Neuronal stem cell (in vitro differentiated cells): ENCODE measurements at regions not wholly inside any gene's neighbourhood (a gene's known extent, or its start where the extent isn't known, plus 50 kb on each side); places are given as distances from the start of the nearest gene placed in this dataset.
A peak's percentile ranks its signal among the peaks of the same experiment; 100 is the strongest.

Experiments
- DNase-seq: peaks from one replicate; pipeline ENCODE4 v3.0.0-alpha.2; 2013; ENCODE audit warnings: low spot score
- H2AFZ ChIP-seq: one replicate; pipeline ENCODE4 v1.6.1; 2013; ENCODE audit warnings: mild to moderate bottlenecking, low read length, inconsistent platforms
- H2AK5ac ChIP-seq: 2 replicates; pipeline ENCODE4 v1.6.1; 2013; ENCODE audit warnings: low read depth, mild to moderate bottlenecking, inconsistent platforms, low read length, moderate library complexity, mixed read lengths
- H2BK120ac ChIP-seq: 2 replicates; pipeline ENCODE4 v1.6.1; 2013; ENCODE audit warnings: low read depth, mild to moderate bottlenecking, inconsistent platforms, low read length, moderate library complexity, mixed read lengths
- H2BK12ac ChIP-seq: one replicate; pipeline ENCODE4 v1.6.1; 2013; ENCODE audit warnings: low read length, inconsistent platforms
- H2BK15ac ChIP-seq: 2 replicates; pipeline ENCODE4 v1.6.1; 2013; ENCODE audit warnings: mild to moderate bottlenecking, low read length, inconsistent platforms, mixed read lengths
- H2BK5ac ChIP-seq: one replicate; pipeline ENCODE4 v1.6.1; 2013; ENCODE audit warnings: inconsistent platforms, mild to moderate bottlenecking, low read length, moderate library complexity
- H3K14ac ChIP-seq: one replicate; pipeline ENCODE4 v1.6.1; 2013; ENCODE audit warnings: low read length, inconsistent platforms
- H3K18ac ChIP-seq: 2 replicates; pipeline ENCODE4 v1.6.1; 2013; ENCODE audit warnings: low read length, inconsistent platforms
- H3K23ac ChIP-seq: 2 replicates; pipeline ENCODE4 v1.6.1; 2013; ENCODE audit warnings: low read depth, mild to moderate bottlenecking, mixed read lengths, low read length, inconsistent platforms; ENCODE audit not compliant: poor library complexity
- H3K27ac ChIP-seq: replicated peaks from 3 replicates; pipeline ENCODE4 v1.5.1; 2013; ENCODE audit warnings: low read length, inconsistent platforms
- H3K27me3 ChIP-seq, 3 experiments: 2 replicates each; pipeline ENCODE4 v1.6.1; 2013; ENCODE audit warnings: low read length in 3 of 3, mild to moderate bottlenecking in 2 of 3, inconsistent platforms in 1 of 3, low read depth in 1 of 3, mixed read lengths in 1 of 3, moderate library complexity in 1 of 3; ENCODE audit not compliant: control insufficient read depth in 3 of 3, insufficient read depth in 3 of 3
- H3K36me3 ChIP-seq, 2 donors: replicated peaks in 1 of 2; 2 replicates each; pipeline ENCODE4 v1.6.1; 2013; ENCODE audit warnings: low read length in 2 of 2; ENCODE audit not compliant: control insufficient read depth in 2 of 2, insufficient read depth in 2 of 2
- H3K4ac ChIP-seq: 2 replicates; pipeline ENCODE4 v1.6.1; 2013; ENCODE audit warnings: inconsistent platforms, mild to moderate bottlenecking, low read length, moderate library complexity
- H3K4me1 ChIP-seq, 2 donors: 1 replicate in 1 of 2; 2 replicates in 1 of 2; pipeline ENCODE4 v1.6.1; 2013; ENCODE audit warnings: low read length in 2 of 2, low read depth in 1 of 2; ENCODE audit not compliant: control insufficient read depth in 2 of 2, insufficient read depth in 1 of 2
- H3K4me2 ChIP-seq: one replicate; pipeline ENCODE4 v1.6.1; 2013; ENCODE audit warnings: mild to moderate bottlenecking, low read length, inconsistent platforms; ENCODE audit not compliant: insufficient read depth, poor library complexity, severe bottlenecking
- H3K4me3 ChIP-seq, 2 donors: 2 replicates each; pipeline ENCODE4 v1.5.1; 2013; ENCODE audit warnings: low read length in 2 of 2, mild to moderate bottlenecking in 2 of 2, inconsistent platforms in 1 of 2, moderate library complexity in 1 of 2
- H3K79me1 ChIP-seq: one replicate; pipeline ENCODE4 v1.6.1; 2013; ENCODE audit warnings: low read depth, mild to moderate bottlenecking, inconsistent platforms, low read length, moderate library complexity
- H3K9ac ChIP-seq: one replicate; pipeline ENCODE4 v1.6.1; 2013; ENCODE audit warnings: mild to moderate bottlenecking, low read depth, low read length, inconsistent platforms; ENCODE audit not compliant: poor library complexity
- H3K9me3 ChIP-seq, 2 donors: replicated peaks in 1 of 2; 2 replicates each; pipeline versions ENCODE3 to v1.6.1; 2013; ENCODE audit warnings: low read length in 2 of 2, mild to moderate bottlenecking in 2 of 2, inconsistent platforms in 1 of 2, low read depth in 1 of 2, mixed read lengths in 1 of 2, moderate library complexity in 1 of 2; ENCODE audit not compliant: control insufficient read depth in 2 of 2, insufficient read depth in 1 of 2
- H4K8ac ChIP-seq: one replicate; pipeline ENCODE4 v1.6.1; 2013; ENCODE audit warnings: low read depth, mild to moderate bottlenecking, inconsistent platforms, low read length, moderate library complexity
- H4K91ac ChIP-seq: one replicate; pipeline ENCODE4 v1.6.1; 2013; ENCODE audit warnings: low read length, low read depth, mild to moderate bottlenecking, inconsistent platforms; ENCODE audit not compliant: poor library complexity
- WGBS, 2 donors: extraction: QIAGEN DNeasy Blood & Tissue Kit; methylation state at CpG; one replicate each; pipeline ENCODE4 v1.1.7; 2013; ENCODE audit warnings: missing lambda C conversion rate in 2 of 2, mixed read lengths in 1 of 2; ENCODE audit not compliant: insufficient read length in 2 of 2, insufficient replicate concordance in 1 of 2; ENCODE audit errors: extremely low coverage in 2 of 2; 5-methylcytosine and 5-hydroxymethylcytosine counted together

DNA sequence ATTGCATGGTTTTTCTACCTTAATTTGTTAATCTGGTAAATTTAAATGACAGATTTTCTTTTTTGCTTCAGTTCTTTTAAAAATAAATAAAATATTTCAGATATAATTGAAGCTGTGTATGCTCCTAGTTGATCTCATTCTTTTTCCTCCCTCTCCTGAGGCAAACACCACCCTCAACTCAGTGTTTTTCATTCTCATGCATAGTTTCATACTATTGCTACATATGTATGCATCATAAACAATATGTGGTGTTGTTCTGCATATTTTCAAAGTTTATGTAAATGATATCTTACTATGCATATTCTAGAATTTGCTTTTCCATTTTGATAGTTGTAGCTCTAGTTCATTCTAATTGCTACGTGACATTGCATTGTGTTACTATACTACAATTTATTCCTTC, 257.2 kb upstream of the POU3F1 start:
- no peak overlapping the region for H3K18ac ChIP-seq
- H2BK5ac ChIP-seq: no peak overlapping the region
- no peak overlapping the region for H4K91ac ChIP-seq
- H3K23ac ChIP-seq: no peak overlapping the region
- H2BK15ac ChIP-seq: no peak overlapping the region
- no peak for DNase-seq
- no peak overlapping the region for H3K9ac ChIP-seq
- no CpG with 5 or more reads among the region's 1 CpG for WGBS, 2 donors
- H3K36me3 ChIP-seq: peaks cover 0 to 1% of the 10 kb centered on the region in 2 donors
- no peak overlapping the region for H2AFZ ChIP-seq
- H2BK120ac ChIP-seq: no peak overlapping the region
- H3K79me1 ChIP-seq: no peaks in the 10 kb centered on the region
- no peak overlapping the region for H3K4me3 ChIP-seq
- no peaks in the 10 kb centered on the region for H3K4me1 ChIP-seq
- no peak overlapping the region for H3K27ac ChIP-seq
- H3K4ac ChIP-seq: no peak overlapping the region
- no peak overlapping the region for H4K8ac ChIP-seq
- no peak overlapping the region for H2AK5ac ChIP-seq
- no peaks in the 10 kb centered on the region for H3K27me3 ChIP-seq
- no peak overlapping the region for H2BK12ac ChIP-seq
- H3K14ac ChIP-seq: no peak overlapping the region
- H3K4me2 ChIP-seq: no peak overlapping the region
- no peaks in the 10 kb centered on the region for H3K9me3 ChIP-seq

- H3K4me1 ChIP-seq: no peaks in the 10 kb centered on the region
- no peak overlapping the region for H3K4me3 ChIP-seq
- H2BK12ac ChIP-seq: no peak overlapping the region
- no peak overlapping the region for H3K14ac ChIP-seq
- no peak overlapping the region for H3K4ac ChIP-seq
- H3K18ac ChIP-seq: no peak overlapping the region
- H2AFZ ChIP-seq: no peak overlapping the region
- H2BK5ac ChIP-seq: no peak overlapping the region
- H2BK15ac ChIP-seq: no peak overlapping the region
- H2AK5ac ChIP-seq: peak overlapping the region; percentile 29
- H3K27ac ChIP-seq: no peak overlapping the region
- no peaks in the 10 kb centered on the region for H3K27me3 ChIP-seq
- H3K36me3 ChIP-seq: peaks cover 0 to 3% of the 10 kb centered on the region in 2 donors
- no peak for DNase-seq
- no peak overlapping the region for H3K9ac ChIP-seq
- H2BK120ac ChIP-seq: no peak overlapping the region
- no peak overlapping the region for H4K91ac ChIP-seq
- H3K4me2 ChIP-seq: no peak overlapping the region
- H4K8ac ChIP-seq: no peak overlapping the region
- no peak overlapping the region for H3K23ac ChIP-seq
- no peaks in the 10 kb centered on the region for H3K79me1 ChIP-seq
- H3K9me3 ChIP-seq: peaks cover 0 to 4% of the 10 kb centered on the region in 2 donors
- no CpG with 5 or more reads among the region's 7 CpGs for WGBS, 2 donors
These were observed 254.4 kb upstream of the POU3F1 start for GRCh38 chr1:38301040-38301439.

- no peak overlapping the region for H4K8ac ChIP-seq
- H3K4me2 ChIP-seq: no peak overlapping the region
- no peak overlapping the region for H3K4me3 ChIP-seq
- no peak overlapping the region for H3K4ac ChIP-seq
- no peak overlapping the region for H2BK5ac ChIP-seq
- no peak overlapping the region for H4K91ac ChIP-seq
- no peaks in the 10 kb centered on the region for H3K4me1 ChIP-seq
- no peak overlapping the region for H2BK120ac ChIP-seq
- H3K9me3 ChIP-seq: peaks cover 0 to 4% of the 10 kb centered on the region in 2 donors
- H2AFZ ChIP-seq: no peak overlapping the region
- no CpG with 5 or more reads among the region's 3 CpGs for WGBS, 2 donors
- DNase-seq: no peak
- H3K23ac ChIP-seq: no peak overlapping the region
- no peak overlapping the region for H3K18ac ChIP-seq
- H3K27me3 ChIP-seq: no peaks in the 10 kb centered on the region
- H3K36me3 ChIP-seq: peaks cover 0 to 3% of the 10 kb centered on the region in 2 donors
- H3K9ac ChIP-seq: no peak overlapping the region
- no peak overlapping the region for H2AK5ac ChIP-seq
- H2BK12ac ChIP-seq: no peak overlapping the region
- no peak overlapping the region for H3K27ac ChIP-seq
- H3K14ac ChIP-seq: no peak overlapping the region
- no peaks in the 10 kb centered on the region for H3K79me1 ChIP-seq
- no peak overlapping the region for H2BK15ac ChIP-seq
These were observed 254.0 kb upstream of the POU3F1 start for GRCh38 chr1:38300616-38301015.

GRCh38 chr1:38297842-38298241, 251.2 kb upstream of the POU3F1 start:
- H3K36me3 ChIP-seq: peaks cover 0 to 3% of the 10 kb centered on the region in 2 donors
- no peaks in the 10 kb centered on the region for H3K79me1 ChIP-seq
- no peak overlapping the region for H3K18ac ChIP-seq
- no peak overlapping the region for H4K8ac ChIP-seq
- H3K9ac ChIP-seq: no peak overlapping the region
- H3K4ac ChIP-seq: no peak overlapping the region
- no peaks in the 10 kb centered on the region for H3K27me3 ChIP-seq
- no peak overlapping the region for H2BK15ac ChIP-seq
- no peak overlapping the region for H2BK120ac ChIP-seq
- no peak overlapping the region for H2BK5ac ChIP-seq
- H2AK5ac ChIP-seq: no peak overlapping the region
- no CpG with 5 or more reads among the region's 5 CpGs for WGBS, 2 donors
- H3K23ac ChIP-seq: no peak overlapping the region
- no peak overlapping the region for H2BK12ac ChIP-seq
- no peak overlapping the region for H3K4me2 ChIP-seq
- H3K27ac ChIP-seq: no peak overlapping the region
- no peak overlapping the region for H2AFZ ChIP-seq
- DNase-seq: no peak
- H3K4me3 ChIP-seq: no peak overlapping the region
- H3K4me1 ChIP-seq: peaks cover 0 to under 1% of the 10 kb centered on the region in 2 donors
- peaks cover 2 to 15% of the 10 kb centered on the region in 2 donors for H3K9me3 ChIP-seq
- H4K91ac ChIP-seq: no peak overlapping the region
- no peak overlapping the region for H3K14ac ChIP-seq
